Activated CD8-positive, alpha-beta memory T cell treated with anti-CD3 and anti-CD28 coated beads for 36 hours (primary cell): ENCODE measurements at regions not wholly inside any gene's neighbourhood (a gene's known extent, or its start where the extent isn't known, plus 50 kb on each side); places are given as distances from the start of the nearest gene placed in this dataset.
"Not testable (repeated sequence)": the region's sequence is repeated elsewhere in the genome, so short reads cannot be mapped to it uniquely, and the experiment has no call there.

Experiments used
- CTCF ChIA-PET: fragments of 350-600 bp; sonication (Branson Sonifier 250); formaldehyde crosslinking; loops from one replicate; lab custom pipeline; 2021; ENCODE audit warnings: antibody characterized with exemption; lab: Charles Lee
- POLR2A ChIA-PET: fragments of 350-600 bp; sonication (Branson Sonifier 250); formaldehyde crosslinking; loops from one replicate; lab custom pipeline; 2021; ENCODE audit warnings: antibody characterized with exemption; lab: Charles Lee

DNA sequence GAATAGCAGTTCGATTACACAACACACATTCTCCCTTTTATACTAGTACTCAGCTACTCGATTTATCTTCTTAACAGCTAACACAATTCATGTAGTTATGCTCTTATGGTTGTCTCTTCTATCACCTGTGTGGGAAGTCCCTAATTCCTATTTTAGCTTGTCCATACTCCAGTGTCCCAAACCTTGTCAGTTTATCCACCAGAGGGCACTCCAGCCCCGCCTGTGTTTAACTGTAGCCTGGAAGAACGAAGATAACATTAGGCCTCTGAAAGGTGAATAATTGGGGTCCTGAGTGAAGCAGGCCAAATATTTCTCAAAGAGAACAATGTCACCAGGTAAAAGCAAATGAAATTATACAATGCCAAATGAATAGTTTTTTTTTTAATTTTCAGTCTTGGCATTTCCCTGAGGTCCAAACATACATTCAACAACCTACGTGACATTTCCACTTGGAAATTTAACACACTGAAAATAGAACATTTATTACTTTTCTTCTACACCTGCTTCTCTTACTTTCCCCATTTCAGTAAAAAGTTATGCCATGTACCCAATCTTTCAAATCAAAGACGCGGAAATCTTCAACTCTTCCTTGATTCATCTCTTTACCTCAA is 560.7 kb downstream of the HTR1A start:
- ChIA-PET CTCF (no interaction called here), POLR2A (no interaction called here)

DNA sequence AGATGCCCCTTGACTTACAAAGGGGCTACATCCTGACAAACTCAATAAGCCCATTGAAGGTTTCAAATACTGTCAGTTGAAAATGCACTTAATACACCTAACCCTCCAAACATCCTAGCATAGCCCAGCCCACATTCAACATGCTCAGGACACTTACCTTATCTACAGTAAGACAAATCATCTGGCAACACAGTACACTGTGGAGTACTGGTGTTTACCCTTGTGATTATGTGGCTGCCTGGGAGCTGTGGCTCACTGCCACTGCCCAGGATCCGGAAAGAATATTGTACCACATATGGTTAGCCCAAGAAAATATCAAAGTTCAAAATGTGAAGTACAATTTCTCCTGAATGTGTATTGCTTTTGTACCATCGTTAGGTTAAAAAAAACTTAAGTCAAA is 562.2 kb downstream of the HTR1A start:
- POLR2A ChIA-PET = no interaction called here
- CTCF ChIA-PET = no interaction called here

GRCh38 chr5:63398346-63398745 is 563.9 kb downstream of the HTR1A start:
- ChIA-PET POLR2A (no interaction called here), CTCF (no interaction called here)

DNA sequence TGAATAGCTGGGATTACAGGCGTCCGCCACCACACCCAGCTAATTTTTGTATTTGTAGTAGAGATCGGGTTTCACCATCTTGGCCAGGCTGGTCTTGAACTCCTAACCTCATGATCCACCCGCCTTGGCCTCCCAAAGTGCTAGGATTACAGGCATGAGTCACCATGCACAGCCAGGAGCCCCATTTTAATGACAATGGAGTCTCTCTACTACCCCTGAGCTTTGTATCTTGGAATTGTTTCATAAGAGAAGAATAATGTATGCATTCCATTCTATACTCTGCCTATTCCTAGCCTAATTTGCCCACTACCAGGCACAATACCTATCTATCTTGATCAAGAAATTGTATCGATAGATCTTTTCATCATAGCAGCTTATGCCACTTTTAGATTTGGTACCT is 574.1 kb downstream of the HTR1A start:
- CTCF ChIA-PET, POLR2A ChIA-PET: not testable (repeated sequence)

- ChIA-PET POLR2A (no interaction called here), CTCF (no interaction called here)
Observed at GRCh38 chr5:63375851-63376250, 586.4 kb downstream of the HTR1A start.

- ChIA-PET CTCF (no interaction called here), POLR2A (no interaction called here)
Observed at GRCh38 chr5:63374085-63374484, 588.2 kb downstream of the HTR1A start.

DNA sequence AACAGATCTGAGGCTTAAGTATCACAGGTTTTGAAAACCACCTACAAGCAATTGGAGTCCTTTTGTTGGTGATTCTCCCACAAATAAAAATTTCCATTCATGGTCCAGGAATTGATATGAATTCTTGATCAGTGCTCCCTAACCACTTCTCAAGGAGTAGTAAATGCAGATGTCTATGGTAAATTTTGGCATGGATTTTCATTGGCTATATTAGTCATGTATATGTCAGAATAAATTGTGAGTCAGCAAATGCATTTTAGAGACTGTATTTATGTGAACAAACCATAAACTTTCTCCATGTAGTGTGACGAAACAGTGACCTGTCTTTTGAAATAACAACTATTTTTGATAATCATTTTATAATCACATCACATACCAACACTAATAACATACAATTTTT is 611.1 kb downstream of the HTR1A start:
- CTCF ChIA-PET = no interaction called here
- POLR2A ChIA-PET = no interaction called here

DNA sequence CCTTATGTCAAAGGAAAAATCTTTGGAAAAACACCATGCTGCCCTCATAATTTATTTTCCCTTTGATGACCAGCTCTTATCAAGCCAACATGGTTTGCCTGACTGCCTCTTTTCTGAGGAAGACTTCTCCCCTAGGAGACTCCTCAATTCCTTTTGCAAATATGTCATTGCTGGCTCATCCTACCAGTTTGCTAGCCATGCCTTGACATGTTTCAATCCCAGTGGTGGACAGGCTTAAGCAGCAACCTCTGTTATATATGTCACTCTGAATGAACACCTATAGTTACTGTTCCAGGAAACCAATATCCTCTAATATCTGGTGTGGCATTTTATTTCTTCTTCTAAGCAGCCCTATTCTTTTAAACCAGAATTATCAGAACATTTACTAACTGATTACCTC is 615.8 kb downstream of the HTR1A start:
- CTCF ChIA-PET = no interaction called here
- POLR2A ChIA-PET = no interaction called here

DNA sequence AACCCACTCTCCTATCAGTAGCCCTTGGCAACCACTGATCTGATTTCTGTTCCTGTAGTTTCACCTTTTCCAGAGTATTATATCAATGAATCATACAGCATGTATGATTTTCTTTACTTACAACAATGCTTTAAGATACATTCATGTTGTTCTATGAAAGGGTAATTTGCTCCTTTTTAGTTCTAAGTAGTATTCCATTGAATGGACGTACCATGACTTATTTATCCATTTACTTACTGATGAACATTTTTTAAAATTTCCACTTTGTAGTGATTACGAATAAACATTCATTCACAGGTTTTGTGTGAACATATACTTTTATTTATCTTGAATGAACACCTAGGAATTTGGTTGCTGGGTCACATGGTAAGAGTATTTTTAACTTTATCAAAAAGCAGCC is 620.8 kb downstream of the HTR1A start:
- ChIA-PET CTCF (no interaction called here), POLR2A (no interaction called here)

DNA sequence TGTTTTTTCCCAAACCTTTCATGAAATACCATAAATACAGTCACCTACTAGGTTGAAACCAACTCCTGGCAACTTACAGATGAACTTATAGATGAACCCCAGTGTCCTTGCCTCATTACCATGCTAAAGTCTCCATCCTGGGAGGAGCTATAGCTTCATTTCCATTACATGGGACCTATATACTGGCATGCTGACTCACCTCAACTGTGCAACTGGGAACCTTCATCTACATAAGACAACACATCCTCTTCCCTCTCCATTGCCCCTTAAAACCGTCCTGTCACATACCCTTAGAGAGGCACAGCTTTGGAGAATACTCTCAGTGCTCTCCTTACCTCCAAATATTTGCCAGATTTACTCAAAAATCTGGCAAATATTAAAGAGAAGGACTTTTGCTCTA is 638.3 kb downstream of the HTR1A start:
- POLR2A ChIA-PET = no interaction called here
- CTCF ChIA-PET = no interaction called here

GRCh38 chr5:63314551-63314950 is 647.7 kb downstream of the HTR1A start:
- ChIA-PET POLR2A (no interaction called here), CTCF (no interaction called here)

GRCh38 chr5:63310644-63311043 is 651.6 kb downstream of the HTR1A start:
- POLR2A ChIA-PET = no interaction called here

DNA sequence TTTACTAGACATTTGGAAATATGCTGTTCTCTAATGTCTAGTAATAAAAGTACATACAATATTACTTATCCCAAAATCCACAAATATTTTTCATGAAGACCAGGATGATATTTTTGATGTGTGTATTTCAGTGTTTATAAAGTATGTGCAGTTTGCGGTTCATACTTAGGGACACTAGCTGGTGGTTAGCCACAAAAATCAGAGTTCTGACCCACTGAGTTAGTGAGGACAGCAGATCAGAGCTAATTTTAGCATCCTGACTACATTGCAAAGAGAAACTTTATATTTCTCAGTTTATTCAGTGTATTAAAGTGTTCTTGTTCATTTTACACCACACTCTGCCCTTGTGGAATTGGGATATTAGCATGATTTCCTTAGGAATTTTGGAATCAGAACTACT is 655.3 kb downstream of the HTR1A start:
- ChIA-PET POLR2A (no interaction called here), CTCF (no interaction called here)

More at GRCh38 chr5:63310644-63311043, 651.6 kb downstream of the HTR1A start:
- CTCF ChIA-PET = no interaction called here

DNA sequence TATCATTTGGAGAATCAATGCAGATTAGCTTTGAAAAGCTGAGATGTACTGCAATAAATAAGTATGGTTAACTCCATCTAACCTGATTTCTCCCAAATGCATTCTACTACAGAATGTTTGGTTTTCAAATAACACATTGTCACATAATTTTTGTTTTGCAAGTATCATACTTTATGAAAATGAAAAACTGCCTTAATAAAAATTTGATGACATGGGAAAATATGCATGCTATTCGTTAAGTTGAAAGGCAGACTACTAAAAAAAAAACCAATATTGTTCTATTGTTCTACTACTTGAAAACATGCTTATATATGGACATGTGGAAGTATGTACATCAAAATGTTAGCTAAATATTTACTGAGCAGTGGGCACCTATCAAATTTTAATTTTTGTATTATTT is 668.9 kb downstream of the HTR1A start:
- ChIA-PET CTCF (no interaction called here), POLR2A (no interaction called here)

DNA sequence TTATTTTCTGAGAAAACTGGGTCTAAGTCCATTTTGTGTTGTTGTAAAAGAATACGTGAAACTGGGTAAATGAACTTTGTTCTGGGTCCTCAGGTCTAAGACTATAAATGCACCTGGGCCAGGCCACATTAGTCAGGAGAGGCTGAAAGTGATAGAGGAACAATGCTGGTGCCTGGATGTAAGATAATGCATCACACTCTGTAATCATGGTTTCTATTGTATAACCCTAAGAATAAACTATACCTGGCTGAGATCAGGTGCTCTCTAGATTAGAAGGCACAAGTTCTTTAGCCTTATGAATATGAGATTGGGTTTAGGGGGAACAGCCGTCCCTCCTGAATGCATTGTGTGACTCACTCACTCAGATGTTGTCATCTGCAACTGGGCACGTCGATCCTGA is 675.5 kb downstream of the HTR1A start:
- CTCF ChIA-PET = no interaction called here
- POLR2A ChIA-PET = no interaction called here

DNA sequence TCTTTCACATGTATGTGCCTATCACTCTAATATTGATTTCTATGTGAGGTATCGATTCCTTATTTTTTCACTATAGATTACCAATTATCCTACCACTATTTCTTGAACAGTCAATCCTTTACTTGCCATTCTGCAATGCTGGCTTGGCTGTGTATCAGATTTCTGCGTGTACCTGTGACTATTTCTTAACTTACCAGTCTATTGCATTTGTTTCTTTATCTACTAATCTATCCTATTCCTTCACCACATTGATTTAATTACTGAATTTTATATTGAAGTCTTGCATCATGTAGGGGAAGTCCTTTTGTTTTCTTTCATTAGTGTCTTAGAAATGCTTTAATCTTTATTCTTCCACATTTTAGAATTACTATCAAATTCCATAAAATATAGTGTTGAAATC is 684.8 kb downstream of the LRRC70 start:
- POLR2A ChIA-PET = no interaction called here
- CTCF ChIA-PET = no interaction called here

DNA sequence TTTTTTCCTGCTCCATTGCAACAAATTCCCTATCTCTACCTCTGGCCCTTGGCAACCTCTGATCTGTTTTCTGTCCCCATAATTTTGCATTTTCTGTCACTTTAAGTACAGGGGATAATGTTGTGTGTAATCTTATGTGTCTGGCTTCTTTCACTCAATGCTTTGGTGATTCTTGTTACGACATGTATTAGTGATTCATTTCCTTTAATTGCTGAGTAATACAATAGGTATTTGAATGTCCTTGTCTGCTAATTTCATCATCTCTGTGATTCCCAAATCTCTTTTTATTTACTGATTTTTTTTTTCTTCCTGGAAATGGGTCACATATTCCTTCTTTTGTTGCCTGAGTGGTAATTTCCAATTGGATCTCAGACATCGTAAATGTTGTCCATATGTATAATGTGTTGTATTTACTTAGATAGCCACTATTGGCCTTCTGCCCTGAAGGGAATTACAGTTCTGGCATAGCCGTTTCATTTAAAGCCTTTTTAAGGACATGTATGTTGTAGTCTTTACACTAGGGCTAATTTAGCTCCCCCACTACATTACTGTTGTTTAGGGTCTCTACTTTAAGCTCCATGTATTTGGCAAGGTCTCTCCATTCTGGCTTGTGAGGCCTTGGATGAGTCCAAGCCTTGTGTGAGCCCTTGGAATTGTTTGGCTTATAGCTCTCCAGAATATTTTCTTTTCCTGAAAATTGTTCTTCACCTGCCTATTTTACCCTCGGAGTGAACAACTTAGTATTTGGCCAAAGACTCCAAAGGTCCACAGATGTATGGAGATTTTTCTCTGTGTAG is 683.8 kb downstream of the LRRC70 start:
- ChIA-PET POLR2A (no interaction called here), CTCF (no interaction called here)

DNA sequence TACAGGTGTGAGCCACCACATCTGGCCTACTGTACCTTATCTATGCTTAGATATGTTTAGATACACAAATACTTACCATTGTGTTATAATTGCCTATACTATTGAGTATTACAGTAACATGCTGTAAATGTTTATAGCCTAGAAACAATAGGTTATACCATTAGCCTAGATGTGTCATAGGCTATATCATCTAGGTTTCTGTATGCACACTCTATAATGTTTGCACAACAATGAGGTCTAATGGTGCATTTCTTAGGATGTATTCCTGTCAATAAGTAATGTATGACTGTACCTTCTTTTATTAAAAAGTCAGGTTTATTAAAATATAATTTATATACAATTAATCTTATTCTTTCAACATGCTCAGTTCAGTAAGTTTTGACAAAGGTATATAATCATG is 683.1 kb downstream of the LRRC70 start:
- ChIA-PET CTCF (no interaction called here), POLR2A (no interaction called here)

DNA sequence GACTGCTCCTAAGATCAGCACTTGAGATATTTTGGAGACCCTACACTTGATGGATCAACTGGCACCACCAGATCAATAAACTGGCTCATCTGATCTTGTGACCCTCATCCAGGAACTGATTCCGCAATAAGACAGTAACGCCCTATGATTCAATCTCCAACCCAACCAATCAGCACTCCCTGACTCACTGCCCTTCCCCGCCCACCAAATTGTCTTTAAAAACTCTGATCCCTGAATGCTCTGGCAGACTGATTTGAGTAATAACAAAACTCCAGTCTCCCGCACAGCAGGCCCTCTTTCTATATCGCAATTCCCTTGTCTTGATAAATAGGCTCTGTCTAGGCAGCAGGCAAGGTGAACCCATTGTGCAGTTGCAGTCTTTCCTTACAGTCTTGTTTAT is 677.0 kb downstream of the LRRC70 start:
- CTCF ChIA-PET = no interaction called here
- POLR2A ChIA-PET = no interaction called here

- ChIA-PET POLR2A (no interaction called here), CTCF (no interaction called here)
Observed at GRCh38 chr5:63250939-63251338, 672.3 kb downstream of the LRRC70 start.

DNA sequence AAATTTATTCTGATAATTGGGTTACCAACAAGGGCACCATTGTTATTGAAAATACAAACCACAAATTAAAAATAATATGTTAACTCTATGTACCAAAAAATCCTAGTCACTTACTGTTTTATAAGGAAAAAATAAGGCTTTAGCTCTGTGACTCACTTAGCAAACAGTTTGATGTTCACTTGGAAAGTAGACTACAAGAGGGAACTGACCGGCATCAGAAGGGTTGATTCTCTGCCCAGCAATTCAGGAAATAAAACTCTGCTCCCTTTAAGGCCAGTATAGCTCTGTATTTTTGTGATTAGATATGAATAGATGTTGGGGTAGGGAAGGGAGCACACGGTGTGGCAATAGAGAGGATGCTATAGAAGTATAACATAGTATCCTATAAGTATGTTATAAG is 671.3 kb downstream of the LRRC70 start:
- ChIA-PET POLR2A (no interaction called here), CTCF (no interaction called here)

DNA sequence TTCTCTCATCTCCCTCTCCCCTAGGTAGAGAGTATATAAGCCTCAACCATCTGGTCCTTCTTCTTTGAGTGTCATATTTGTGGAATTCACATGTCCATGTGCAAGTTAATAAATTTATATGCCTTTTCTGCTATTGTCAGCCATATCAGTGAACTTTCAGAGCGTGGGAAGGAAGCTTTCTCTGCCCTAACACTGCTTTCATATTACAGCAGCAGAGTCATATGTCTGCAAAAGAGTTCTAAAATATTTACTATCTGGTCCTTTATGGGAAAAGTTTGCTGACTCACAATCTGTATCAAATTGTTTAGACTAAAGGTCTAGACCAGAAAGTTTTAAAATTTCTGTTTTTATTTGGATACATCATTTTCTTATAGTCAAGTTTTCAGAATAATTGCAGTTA is 669.0 kb downstream of the LRRC70 start:
- POLR2A ChIA-PET = no interaction called here
- CTCF ChIA-PET = no interaction called here
